ENCODE measurements at regions not wholly inside any gene's neighbourhood (a gene's known extent, or its start where the extent isn't known, plus 50 kb on each side); places are given as distances from the start of the nearest gene placed in this dataset.

- no peak for DNase-seq (ENCODE audit: low read depth in 1 of 2, low spot score in 2 of 2)
Measured at GRCh38 chr3:29057326-29057725, 223.5 kb upstream of the RBMS3 start.

More at GRCh38 chr3:29057326-29057725, 223.5 kb upstream of the RBMS3 start:
- no peak overlapping the region for H3K4me3 ChIP-seq (ENCODE audit: extremely low read depth in 1 of 4, insufficient read depth in 2 of 4, low read depth in 3 of 4, low read length in 4 of 4)
- FAIRE-seq: no peak
- no peak overlapping the region for H2BK15ac ChIP-seq (ENCODE audit: low read length)
- H4K5ac ChIP-seq (ENCODE audit: insufficient read length, low read depth, low read length): no peak overlapping the region
- H3K4me1 ChIP-seq (replicated peaks in 1 of 4; ENCODE audit: control insufficient read depth in 3 of 4, insufficient read depth in 4 of 4, low read length in 3 of 4): peaks cover 2 to 4% (median 3%) of the 10 kb centered on the region in 4 experiments; a peak in 4 of 7 replicates
- H4K20me1 ChIP-seq (replicated peaks in 1 of 2; ENCODE audit: control insufficient read depth in 1 of 2, insufficient read depth in 2 of 2, low read length in 2 of 2): no peaks in the 10 kb centered on the region
- 0 out of 2 replicates have a peak overlapping the region, but pooled peaks have one; percentile 6 for H2AFZ ChIP-seq (ENCODE audit: low read length)
- peak overlapping the region in 1 of 2 experiments; percentile 3; a peak in 1 of 4 replicates for H3K4me2 ChIP-seq (ENCODE audit: insufficient read depth in 1 of 2, low read depth in 2 of 2, low read length in 2 of 2)
- H3K4ac ChIP-seq (replicated peaks; ENCODE audit: insufficient read length, low read depth, low read length): no peak overlapping the region
- H2BK5ac ChIP-seq (ENCODE audit: low read depth, low read length): no peak overlapping the region
- H3K14ac ChIP-seq (ENCODE audit: insufficient read length): no peak overlapping the region
- ChIA-PET CTCF (ENCODE audit: partially characterized antibody) (interaction anchor here (0.8 to 1.2 kb wide), 6 partner anchors 9 to 1263 kb away, joined by 3 to 4 read pairs (median 3); no protein-coding TSS in a partner anchor), POLR2A (ENCODE audit: partially characterized antibody) (no interaction called here)
- H3K36me3 ChIP-seq (ENCODE audit: control insufficient read depth in 2 of 4, insufficient read depth in 4 of 4, low read length in 3 of 4): no peaks in the 10 kb centered on the region; a peak in 1 of 8 replicates
- no peak overlapping the region for H4K91ac ChIP-seq (replicated peaks; ENCODE audit: insufficient read length, low read length)
- H4K8ac ChIP-seq (ENCODE audit: extremely low read depth, insufficient read depth, low read length): no peak overlapping the region
- no peaks in the 10 kb centered on the region for H3K79me2 ChIP-seq (ENCODE audit: control insufficient read depth in 1 of 2, insufficient read depth in 2 of 2, low read length in 2 of 2)
- no peak overlapping the region for H2BK20ac ChIP-seq (ENCODE audit: low read length)
- no peak overlapping the region for H2BK120ac ChIP-seq (replicated peaks; ENCODE audit: low read depth, low read length)
- H3K79me1 ChIP-seq (ENCODE audit: low read depth, low read length): no peaks in the 10 kb centered on the region
- H3K23me2 ChIP-seq (ENCODE audit: low read depth, low read length): no peaks in the 10 kb centered on the region
- no peak overlapping the region for H3K18ac ChIP-seq (ENCODE audit: extremely low read depth, low read length)
- no peak overlapping the region for H2BK12ac ChIP-seq (ENCODE audit: low read depth, low read length)
- H3K27ac ChIP-seq (ENCODE audit: low read depth, low read length): 0 out of 2 replicates have a peak overlapping the region, but pooled peaks have one; percentile 38
- H3K23ac ChIP-seq (ENCODE audit: insufficient read length): no peak overlapping the region
- H2AK5ac ChIP-seq (ENCODE audit: low read depth, low read length): no peak overlapping the region
- peaks cover 0 to 2% of the 10 kb centered on the region in 2 experiments; a peak in 1 of 4 replicates for H3K9me3 ChIP-seq (ENCODE audit: insufficient read depth in 2 of 2, low read depth in 1 of 2, low read length in 1 of 2)
- H3K9ac ChIP-seq (replicated peaks in 1 of 4; ENCODE audit: extremely low read depth in 1 of 4, low read depth in 3 of 4, low read length in 3 of 4): no peak overlapping the region
- H3K27me3 ChIP-seq (replicated peaks in 1 of 4; ENCODE audit: control insufficient read depth in 3 of 4, extremely low read depth in 1 of 4, insufficient read depth in 3 of 4, low read length in 3 of 4): no peaks in the 10 kb centered on the region
- TF ChIP-seq ASH2L (IDR thresholded peaks at IDR 0.05; ENCODE audit: low read length): peak; percentile 35
- peak; percentile 80 for TF ChIP-seq YY1 (IDR thresholded peaks at IDR 0.05; ENCODE audit: low read depth, low read length)
- no peak for TF ChIP-seq SIX5 (IDR thresholded peaks at IDR 0.05; ENCODE audit: low read depth, low read length)
- TF ChIP-seq EP300 (IDR thresholded peaks at IDR 0.05; ENCODE audit: borderline replicate concordance in 1 of 2, low read depth in 2 of 2, low read length in 2 of 2): 0 out of 3 replicates have a peak, but pooled peaks of 1 of the 2 experiments have one; percentile 18
- no peak overlapping the region for H3K56ac ChIP-seq (replicated peaks; ENCODE audit: insufficient read length, low read depth, low read length)

Data from H1 (cell line).